ENCODE measurements at regions not wholly inside any gene's neighbourhood (a gene's known extent, or its start where the extent isn't known, plus 50 kb on each side); places are given as distances from the start of the nearest gene placed in this dataset.

GRCh38 chr21:24323536-24323935 is 1283.7 kb downstream of the MRPL39 start:
- DNase-seq (ENCODE audit: low spot score) = no peak
- no peak overlapping the region for H2AFZ ChIP-seq
- no peaks in the 10 kb centered on the region for H3K79me2 ChIP-seq (replicated peaks; ENCODE audit: insufficient read depth)
- Mint-ChIP-seq H3K4me1 (no peaks in the 10 kb centered on the region), H3K4me3 (no peak overlapping the region), H3K36me3 (ENCODE audit: low read depth) (no peaks in the 10 kb centered on the region), H3K27me3 (ENCODE audit: insufficient read depth, low read depth, poor library complexity) (peaks cover 2% of the 10 kb centered on the region), H3K9me3 (peaks cover 70% of the 10 kb centered on the region), H3K27ac (no peak overlapping the region)
- H4K20me1 ChIP-seq (replicated peaks; ENCODE audit: insufficient read depth) = no peaks in the 10 kb centered on the region
- H3K27ac ChIP-seq (ENCODE audit: low read depth) = no peak overlapping the region
- no peak overlapping the region for H3K4me3 ChIP-seq
- no peaks in the 10 kb centered on the region for H3K36me3 ChIP-seq (ENCODE audit: insufficient read depth)
- H3K4me1 ChIP-seq (ENCODE audit: insufficient read depth) = no peaks in the 10 kb centered on the region
- H3F3A ChIP-seq (replicated peaks; ENCODE audit: low read depth) = no peaks in the 10 kb centered on the region
- no peaks in the 10 kb centered on the region for H3K9me2 ChIP-seq (ENCODE audit: insufficient read depth)
- no peaks in the 10 kb centered on the region for H3K27me3 ChIP-seq (ENCODE audit: insufficient read depth)
- H3K4me2 ChIP-seq = no peak overlapping the region
- ATAC-seq = no peak
- TF ChIP-seq JUNB (IDR thresholded peaks at IDR 0.05; ENCODE audit: unreplicated experiment) = no peak

DNA sequence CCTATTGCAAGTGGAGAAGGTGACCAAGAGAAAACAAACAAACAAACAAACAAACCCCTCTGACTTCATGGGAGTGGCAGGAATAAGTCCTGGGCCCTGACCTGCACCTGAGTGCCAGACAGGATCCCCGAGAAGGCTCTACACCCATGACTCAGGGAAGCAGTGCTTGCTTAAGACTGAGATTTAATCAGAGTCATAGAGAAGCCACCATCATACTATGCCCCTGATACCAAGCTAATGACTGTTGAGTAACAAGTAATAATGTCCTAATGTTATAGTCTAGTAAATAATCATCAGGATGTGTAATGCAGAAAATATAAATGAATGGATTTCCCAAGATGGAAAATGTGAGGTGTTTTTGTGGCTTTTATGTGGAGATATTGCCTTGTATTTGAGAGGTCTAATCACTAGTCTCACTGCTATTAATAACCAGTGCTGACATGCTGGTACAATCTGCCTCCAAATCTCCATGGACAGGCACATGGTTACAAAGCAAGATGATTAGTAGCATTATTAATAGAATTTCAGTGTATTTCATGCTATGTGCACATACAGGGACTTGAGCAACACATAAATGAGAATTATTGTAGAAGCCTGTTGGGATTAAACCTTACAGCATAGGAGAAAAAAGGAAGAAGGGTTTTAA is 1290.9 kb downstream of the MRPL39 start:
- Histone ChIP-seq H3F3A (replicated peaks; ENCODE audit: low read depth) (no peaks in the 10 kb centered on the region), H2AFZ (no peak overlapping the region), H3K27me3 (ENCODE audit: insufficient read depth) (no peaks in the 10 kb centered on the region), H3K79me2 (replicated peaks; ENCODE audit: insufficient read depth) (no peaks in the 10 kb centered on the region), H3K4me2 (no peak overlapping the region), H3K9me2 (ENCODE audit: insufficient read depth) (no peaks in the 10 kb centered on the region), H3K36me3 (ENCODE audit: insufficient read depth) (no peaks in the 10 kb centered on the region), H3K4me3 (no peak overlapping the region), H4K20me1 (replicated peaks; ENCODE audit: insufficient read depth) (no peaks in the 10 kb centered on the region), H3K4me1 (ENCODE audit: insufficient read depth) (no peaks in the 10 kb centered on the region), H3K27ac (ENCODE audit: low read depth) (no peak overlapping the region)
- TF ChIP-seq ETS1 (IDR thresholded peaks at IDR 0.05) (no peak), CREB1 (CRISPR knock-in tag; IDR thresholded peaks at IDR 0.05; ENCODE audit: low read depth) (no peak), STAT1 (IDR thresholded peaks at IDR 0.05; ENCODE audit: unreplicated experiment) (no peak), EZH2 (IDR thresholded peaks at IDR 0.05; ENCODE audit: low read depth, unreplicated experiment) (no peak), ZNF114 (CRISPR knock-in tag; IDR thresholded peaks at IDR 0.05) (no peak), NANOG (IDR thresholded peaks at IDR 0.05; ENCODE audit: borderline replicate concordance) (no peak)
- H3K36me3 Mint-ChIP-seq (ENCODE audit: low read depth) = no peaks in the 10 kb centered on the region; the same call in 2 of the 3 replicates
- no peak overlapping the region for H3K4me3 Mint-ChIP-seq
- no peaks in the 10 kb centered on the region for H3K4me1 Mint-ChIP-seq
- peaks cover 66% of the 10 kb centered on the region for H3K9me3 Mint-ChIP-seq
- peaks cover 3% of the 10 kb centered on the region for H3K27me3 Mint-ChIP-seq (ENCODE audit: insufficient read depth, low read depth, poor library complexity)
- no peak overlapping the region for H3K27ac Mint-ChIP-seq
- DNase-seq (ENCODE audit: low spot score) = no peak
- ATAC-seq = no peak

- H3K27me3 ChIP-seq (ENCODE audit: insufficient read depth) = no peaks in the 10 kb centered on the region
- Mint-ChIP-seq H3K27me3 (ENCODE audit: insufficient read depth, low read depth, poor library complexity) (peaks cover 3% of the 10 kb centered on the region), H3K36me3 (ENCODE audit: low read depth) (peaks cover 13% of the 10 kb centered on the region), H3K9me3 (peaks cover 83% of the 10 kb centered on the region), H3K4me3 (no peak overlapping the region), H3K27ac (no peak overlapping the region), H3K4me1 (no peaks in the 10 kb centered on the region)
- no peak overlapping the region for H3K27ac ChIP-seq (ENCODE audit: low read depth)
- no peaks in the 10 kb centered on the region for H3F3A ChIP-seq (replicated peaks; ENCODE audit: low read depth)
- H3K36me3 ChIP-seq (ENCODE audit: insufficient read depth) = no peaks in the 10 kb centered on the region
- no peak overlapping the region for H3K4me3 ChIP-seq
- no peaks in the 10 kb centered on the region for H4K20me1 ChIP-seq (replicated peaks; ENCODE audit: insufficient read depth)
- H3K79me2 ChIP-seq (replicated peaks; ENCODE audit: insufficient read depth) = no peaks in the 10 kb centered on the region
- ATAC-seq = no peak
- H2AFZ ChIP-seq = no peak overlapping the region
- DNase-seq (ENCODE audit: low spot score) = no peak
- H3K9me2 ChIP-seq (ENCODE audit: insufficient read depth) = no peaks in the 10 kb centered on the region
- H3K4me1 ChIP-seq (ENCODE audit: insufficient read depth) = no peaks in the 10 kb centered on the region
- H3K4me2 ChIP-seq = no peak overlapping the region
- TF ChIP-seq POLR2AphosphoS5 (IDR thresholded peaks at IDR 0.05; ENCODE audit: low read depth) = no peak
- TF ChIP-seq, protein P1, sequence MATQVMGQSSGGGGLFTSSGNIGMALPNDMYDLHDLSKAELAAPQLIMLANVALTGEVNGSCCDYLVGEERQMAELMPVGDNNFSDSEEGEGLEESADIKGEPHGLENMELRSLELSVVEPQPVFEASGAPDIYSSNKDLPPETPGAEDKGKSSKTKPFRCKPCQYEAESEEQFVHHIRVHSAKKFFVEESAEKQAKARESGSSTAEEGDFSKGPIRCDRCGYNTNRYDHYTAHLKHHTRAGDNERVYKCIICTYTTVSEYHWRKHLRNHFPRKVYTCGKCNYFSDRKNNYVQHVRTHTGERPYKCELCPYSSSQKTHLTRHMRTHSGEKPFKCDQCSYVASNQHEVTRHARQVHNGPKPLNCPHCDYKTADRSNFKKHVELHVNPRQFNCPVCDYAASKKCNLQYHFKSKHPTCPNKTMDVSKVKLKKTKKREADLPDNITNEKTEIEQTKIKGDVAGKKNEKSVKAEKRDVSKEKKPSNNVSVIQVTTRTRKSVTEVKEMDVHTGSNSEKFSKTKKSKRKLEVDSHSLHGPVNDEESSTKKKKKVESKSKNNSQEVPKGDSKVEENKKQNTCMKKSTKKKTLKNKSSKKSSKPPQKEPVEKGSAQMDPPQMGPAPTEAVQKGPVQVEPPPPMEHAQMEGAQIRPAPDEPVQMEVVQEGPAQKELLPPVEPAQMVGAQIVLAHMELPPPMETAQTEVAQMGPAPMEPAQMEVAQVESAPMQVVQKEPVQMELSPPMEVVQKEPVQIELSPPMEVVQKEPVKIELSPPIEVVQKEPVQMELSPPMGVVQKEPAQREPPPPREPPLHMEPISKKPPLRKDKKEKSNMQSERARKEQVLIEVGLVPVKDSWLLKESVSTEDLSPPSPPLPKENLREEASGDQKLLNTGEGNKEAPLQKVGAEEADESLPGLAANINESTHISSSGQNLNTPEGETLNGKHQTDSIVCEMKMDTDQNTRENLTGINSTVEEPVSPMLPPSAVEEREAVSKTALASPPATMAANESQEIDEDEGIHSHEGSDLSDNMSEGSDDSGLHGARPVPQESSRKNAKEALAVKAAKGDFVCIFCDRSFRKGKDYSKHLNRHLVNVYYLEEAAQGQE (IDR thresholded peaks at IDR 0.05; ENCODE audit: unreplicated experiment) = no peak
- no peak for TF ChIP-seq JUNB (IDR thresholded peaks at IDR 0.05; ENCODE audit: unreplicated experiment)
- TF ChIP-seq ETS1 (IDR thresholded peaks at IDR 0.05) = no peak
- no peak for TF ChIP-seq ZNF331 (CRISPR knock-in tag; IDR thresholded peaks at IDR 0.05; ENCODE audit: low read depth)
- TF ChIP-seq EZH2phosphoT487 (IDR thresholded peaks at IDR 0.05; ENCODE audit: unreplicated experiment) = no peak
Observed at GRCh38 chr21:24310788-24311187, 1296.5 kb downstream of the MRPL39 start.

Data from GM23338 (cell line).